OCI-LY7 (cell line): ENCODE measurements at regions not wholly inside any gene's neighbourhood (a gene's known extent, or its start where the extent isn't known, plus 50 kb on each side); places are given as distances from the start of the nearest gene placed in this dataset.

Experiments used
- CTCF ChIP-seq: fragments of 200-600 bp; sonication (generic); conservative IDR thresholded peaks from 2 replicates; pipeline ENCODE4 v1.5.1; 2014; ENCODE audit warnings: mild to moderate bottlenecking, antibody characterized with exemption, low read length, moderate library complexity, mixed read lengths
- EZH2phosphoT487 ChIP-seq: fragments of 200-600 bp; sonication (generic); IDR thresholded peaks from 2 replicates; pipeline ENCODE4 v1.6.1; 2018; ENCODE audit warnings: low read depth, borderline replicate concordance, mild to moderate bottlenecking, mixed run types, antibody characterized with exemption, low read length, moderate library complexity, mixed read lengths

- TF ChIP-seq CTCF (no peak), EZH2phosphoT487 (no peak)
These were observed 423.7 kb downstream of the TXNL1 start for GRCh38 chr18:56214706-56215105.
